GM19463 (cell line): ENCODE measurements at regions not wholly inside any gene's neighbourhood (a gene's known extent, or its start where the extent isn't known, plus 50 kb on each side); places are given as distances from the start of the nearest gene placed in this dataset.

Source experiments
- ATAC-seq: cut with Tn5 transposase; IDR thresholded peaks from one replicate; pipeline ENCODE4 v1.9.1; 2021; ENCODE audit warnings: mild to moderate bottlenecking, moderate library complexity; ENCODE audit not compliant: unreplicated experiment

GRCh38 chr4:17301266-17301665, 210.6 kb downstream of the QDPR start:
- ATAC-seq: no peak

DNA sequence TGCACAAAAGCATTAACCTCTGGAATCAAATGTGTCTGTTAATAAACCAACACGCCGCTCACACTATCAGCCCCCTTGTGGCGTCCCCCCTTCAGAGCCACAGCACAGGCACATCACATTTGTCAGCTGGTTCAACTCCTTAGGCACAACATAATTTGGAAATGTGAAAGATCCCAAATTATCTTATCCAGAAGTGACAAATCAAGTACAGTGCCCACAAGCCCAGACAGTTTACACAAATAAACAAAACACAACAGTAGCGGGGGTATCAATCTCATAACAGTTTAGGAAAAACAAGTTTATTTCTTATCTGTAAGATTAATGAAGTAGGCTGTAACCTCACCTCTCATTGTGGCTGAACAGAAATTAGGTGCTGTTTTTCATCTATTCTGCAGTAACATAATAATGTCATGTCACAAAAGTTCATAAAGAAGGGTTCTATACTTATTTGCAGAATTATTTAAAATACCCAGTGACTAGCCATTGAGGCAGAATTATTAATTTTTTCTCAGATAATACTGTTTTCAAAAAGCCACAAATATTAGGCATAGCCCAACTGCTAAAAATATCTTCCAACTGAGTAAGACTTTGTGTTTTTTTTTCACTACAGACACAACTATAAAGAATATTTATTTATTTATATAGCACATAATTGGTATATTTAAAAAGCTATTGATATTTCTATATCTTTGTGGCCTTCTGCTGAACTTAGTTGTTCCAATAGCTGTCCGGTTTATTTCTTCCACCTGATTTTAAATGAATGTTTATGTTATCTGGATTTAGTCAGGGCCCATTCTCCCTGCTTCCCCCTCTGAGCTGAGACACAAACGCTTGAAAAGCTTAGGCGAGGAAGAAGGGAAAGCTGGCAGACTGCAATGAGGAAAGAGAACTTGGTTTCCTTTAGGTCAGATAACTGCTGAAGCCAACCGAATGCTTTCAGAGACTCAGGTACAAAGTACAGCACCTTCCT, 214.7 kb downstream of the QDPR start:
- no peak for ATAC-seq

- ATAC-seq: no peak
Observed at GRCh38 chr4:17293901-17294300, 218.0 kb downstream of the QDPR start.

- ATAC-seq: no peak
Observed at GRCh38 chr4:17288151-17288550, 223.7 kb downstream of the QDPR start.

GRCh38 chr4:17286752-17287460, 225.0 kb downstream of the QDPR start:
- no peak for ATAC-seq

GRCh38 chr4:17285747-17286146, 226.1 kb downstream of the QDPR start:
- ATAC-seq: no peak

DNA sequence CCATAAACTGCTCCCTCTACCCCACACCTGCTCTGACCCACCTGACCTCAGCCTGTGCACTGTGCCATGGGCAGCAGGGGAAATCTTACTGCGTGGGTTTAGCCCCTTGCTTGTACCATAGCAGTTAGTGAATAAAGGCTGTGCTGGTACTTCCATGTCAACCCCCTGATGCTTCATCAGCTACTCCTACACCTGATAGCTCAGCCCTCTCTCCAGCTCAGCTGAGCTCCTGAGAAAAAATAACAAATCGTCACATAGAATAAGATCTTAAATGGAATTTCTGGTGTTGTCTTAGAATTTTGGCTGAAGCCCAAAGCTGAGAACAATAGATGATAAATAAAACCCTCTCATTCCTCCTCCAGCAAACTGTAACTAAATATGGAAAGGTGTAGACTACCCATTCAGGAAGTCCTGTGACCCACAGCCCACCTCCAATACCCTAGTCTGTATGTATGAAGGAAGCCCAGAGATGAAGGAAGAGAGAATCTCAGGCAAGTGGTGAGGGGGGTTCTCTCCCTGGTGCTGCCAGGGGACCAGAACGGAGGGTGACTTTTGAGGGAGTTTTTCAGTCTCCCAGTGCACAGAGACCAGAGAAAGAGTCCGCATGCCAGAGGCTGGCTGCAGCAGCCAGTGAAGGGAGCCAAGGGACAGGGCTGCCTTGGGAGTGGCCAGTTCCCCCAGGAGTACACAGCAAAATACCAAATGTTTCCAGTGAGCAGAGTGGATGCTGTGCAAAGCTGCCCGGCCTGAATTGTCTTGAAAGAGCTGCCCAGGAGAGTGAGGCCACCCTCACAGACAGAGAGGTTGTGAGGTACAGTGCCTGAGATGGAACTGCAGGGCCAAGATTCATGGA, 227.3 kb downstream of the QDPR start:
- ATAC-seq: no peak

- no peak for ATAC-seq
Observed at GRCh38 chr4:17283832-17284231, 228.1 kb downstream of the QDPR start.

GRCh38 chr4:17283251-17283650, 228.6 kb downstream of the QDPR start:
- ATAC-seq: no peak

DNA sequence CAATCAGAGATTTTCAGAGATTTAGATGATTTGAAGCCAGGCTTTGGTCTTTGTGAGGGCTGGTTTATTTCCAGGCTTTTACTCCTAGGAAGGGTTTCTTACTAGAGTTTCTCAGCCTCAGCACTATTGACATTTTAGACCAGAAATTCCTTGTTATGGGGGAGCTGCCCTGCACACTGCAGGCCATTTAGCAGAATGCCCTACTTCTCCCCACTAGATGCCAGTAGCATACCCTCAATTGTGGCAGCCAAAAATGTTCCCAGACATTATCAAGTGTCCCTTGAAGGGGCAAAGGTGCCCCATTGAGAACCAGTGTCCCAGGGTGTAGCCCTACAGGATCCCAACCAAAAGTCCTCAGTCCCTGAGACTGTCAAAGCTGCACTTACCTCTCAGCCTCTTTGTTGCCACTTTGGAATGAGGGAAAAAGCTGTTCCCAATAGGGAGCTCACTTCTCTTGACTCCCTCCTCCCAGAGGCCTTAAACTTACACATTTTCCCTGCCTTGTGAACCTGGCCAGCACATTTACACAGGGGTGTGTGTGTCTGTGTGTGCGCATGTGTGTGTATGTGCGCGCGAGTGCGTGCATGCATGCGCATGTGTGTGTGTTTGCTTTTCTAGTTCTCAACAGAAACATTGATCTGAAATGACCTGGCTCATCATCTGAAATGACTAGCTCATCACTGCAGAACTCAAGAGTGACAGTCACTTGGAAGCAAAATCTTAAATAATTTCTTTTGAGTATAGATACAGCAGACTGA, 231.4 kb downstream of the QDPR start:
- ATAC-seq: no peak

GRCh38 chr4:17276776-17277175, 235.1 kb downstream of the QDPR start:
- no peak for ATAC-seq

- ATAC-seq: no peak
Observed at GRCh38 chr4:17275836-17276235, 236.1 kb downstream of the QDPR start.

GRCh38 chr4:17273047-17273446, 238.8 kb downstream of the QDPR start:
- ATAC-seq: no peak

- ATAC-seq: no peak
Observed at GRCh38 chr4:17272154-17272553, 239.7 kb downstream of the QDPR start.

- no peak for ATAC-seq
Observed at GRCh38 chr4:17265653-17266052, 246.2 kb downstream of the QDPR start.

GRCh38 chr4:17265139-17265538, 246.8 kb downstream of the QDPR start:
- ATAC-seq: no peak

- no peak for ATAC-seq
Observed at GRCh38 chr4:17260166-17260907, 251.6 kb downstream of the QDPR start.

GRCh38 chr4:17258106-17258505, 253.8 kb downstream of the QDPR start:
- no peak for ATAC-seq

- no peak for ATAC-seq
Observed at GRCh38 chr4:17252131-17252530, 259.8 kb downstream of the QDPR start.

GRCh38 chr4:17251101-17251500, 260.8 kb downstream of the QDPR start:
- ATAC-seq: no peak
